COLO668 (cell line): ENCODE measurements at regions not wholly inside any gene's neighbourhood (a gene's known extent, or its start where the extent isn't known, plus 50 kb on each side); places are given as distances from the start of the nearest gene placed in this dataset.

ENCODE experiments used
- DNase-seq: peaks from one replicate; lab custom pipeline; 2025; ENCODE audit not compliant: unreplicated experiment; lab: John Stamatoyannopoulos, UW

GRCh38 chr16:86104537-86105048 lies 205.6 kb downstream of the IRF8 start:
- no peak for DNase-seq

GRCh38 chr16:86107215-86107825 lies 208.4 kb downstream of the IRF8 start:
- DNase-seq = no peak

GRCh38 chr16:86108062-86108461 lies 209.1 kb downstream of the IRF8 start:
- no peak for DNase-seq

- DNase-seq = no peak
These were observed 211.2 kb downstream of the IRF8 start for GRCh38 chr16:86110134-86110533.

GRCh38 chr16:86110726-86111125 lies 211.8 kb downstream of the IRF8 start:
- DNase-seq = no peak

GRCh38 chr16:86112178-86112577 lies 213.2 kb downstream of the IRF8 start:
- no peak for DNase-seq

GRCh38 chr16:86117235-86117634 lies 218.3 kb downstream of the IRF8 start:
- no peak for DNase-seq

GRCh38 chr16:86117756-86118155 lies 218.8 kb downstream of the IRF8 start:
- no peak for DNase-seq

- DNase-seq = no peak
These were observed 219.7 kb downstream of the IRF8 start for GRCh38 chr16:86118467-86119307.

- no peak for DNase-seq
These were observed 221.5 kb downstream of the IRF8 start for GRCh38 chr16:86120201-86121192.

GRCh38 chr16:86121374-86122010 lies 222.5 kb downstream of the IRF8 start:
- no peak for DNase-seq

GRCh38 chr16:86122681-86123342 lies 223.8 kb downstream of the IRF8 start:
- no peak for DNase-seq

GRCh38 chr16:86124321-86124720 lies 225.4 kb downstream of the IRF8 start:
- no peak for DNase-seq

- DNase-seq = no peak
These were observed 227.9 kb downstream of the IRF8 start for GRCh38 chr16:86126891-86127290.

- DNase-seq = no peak
These were observed 228.4 kb downstream of the IRF8 start for GRCh38 chr16:86127366-86127765.

GRCh38 chr16:86128246-86128645 lies 229.3 kb downstream of the IRF8 start:
- DNase-seq = no peak

GRCh38 chr16:86129541-86129940 lies 230.6 kb downstream of the IRF8 start:
- no peak for DNase-seq

GRCh38 chr16:86133377-86133776 lies 234.4 kb downstream of the IRF8 start:
- no peak for DNase-seq

GRCh38 chr16:86133847-86134375 lies 234.9 kb downstream of the IRF8 start:
- no peak for DNase-seq
